GM12864 (cell line): ENCODE measurements at regions not wholly inside any gene's neighbourhood (a gene's known extent, or its start where the extent isn't known, plus 50 kb on each side); places are given as distances from the start of the nearest gene placed in this dataset.

Experiments
- DNase-seq: peaks from one replicate; pipeline ENCODE4 v3.0.0-alpha.2; 2011; ENCODE audit warnings: low read depth
- H3K4me3 ChIP-seq: 2 replicates; pipeline ENCODE4 v1.5.1; 2011; ENCODE audit warnings: mild to moderate bottlenecking, low read depth, low read length, control low read depth
- TF ChIP-seq, protein P1 (sequence below): IDR thresholded peaks from 2 replicates; pipeline ENCODE4 v1.5.1; 2011; ENCODE audit warnings: low read depth, mild to moderate bottlenecking, moderate library complexity, low read length, control low read depth, inconsistent platforms; ENCODE audit errors: missing control alignments

DNA sequence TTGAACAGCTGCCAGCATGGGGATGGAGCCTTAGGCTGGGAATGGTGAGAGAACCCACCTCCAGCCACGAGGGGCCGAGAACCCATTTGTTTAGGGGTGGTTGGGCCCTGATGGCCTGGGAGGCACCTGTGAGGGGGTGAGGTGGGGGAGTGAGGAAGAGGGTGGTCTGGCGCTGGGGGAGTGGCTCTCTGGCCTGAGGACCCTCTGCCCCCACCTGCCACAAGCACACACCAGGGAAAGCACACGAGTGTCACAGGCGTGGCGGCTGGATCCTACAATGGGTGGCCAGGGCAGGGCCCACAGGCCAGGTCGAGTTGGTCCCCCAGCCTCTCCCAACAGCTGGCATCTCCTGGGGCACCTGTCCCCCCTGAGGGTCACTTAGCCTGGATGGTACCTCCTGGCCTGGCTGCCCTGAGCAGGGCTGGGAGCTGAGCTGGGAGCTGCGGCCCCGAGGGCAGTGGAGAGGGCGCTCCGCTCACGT lies 340.5 kb downstream of the TMEM121 start:
- TF ChIP-seq, protein P1, sequence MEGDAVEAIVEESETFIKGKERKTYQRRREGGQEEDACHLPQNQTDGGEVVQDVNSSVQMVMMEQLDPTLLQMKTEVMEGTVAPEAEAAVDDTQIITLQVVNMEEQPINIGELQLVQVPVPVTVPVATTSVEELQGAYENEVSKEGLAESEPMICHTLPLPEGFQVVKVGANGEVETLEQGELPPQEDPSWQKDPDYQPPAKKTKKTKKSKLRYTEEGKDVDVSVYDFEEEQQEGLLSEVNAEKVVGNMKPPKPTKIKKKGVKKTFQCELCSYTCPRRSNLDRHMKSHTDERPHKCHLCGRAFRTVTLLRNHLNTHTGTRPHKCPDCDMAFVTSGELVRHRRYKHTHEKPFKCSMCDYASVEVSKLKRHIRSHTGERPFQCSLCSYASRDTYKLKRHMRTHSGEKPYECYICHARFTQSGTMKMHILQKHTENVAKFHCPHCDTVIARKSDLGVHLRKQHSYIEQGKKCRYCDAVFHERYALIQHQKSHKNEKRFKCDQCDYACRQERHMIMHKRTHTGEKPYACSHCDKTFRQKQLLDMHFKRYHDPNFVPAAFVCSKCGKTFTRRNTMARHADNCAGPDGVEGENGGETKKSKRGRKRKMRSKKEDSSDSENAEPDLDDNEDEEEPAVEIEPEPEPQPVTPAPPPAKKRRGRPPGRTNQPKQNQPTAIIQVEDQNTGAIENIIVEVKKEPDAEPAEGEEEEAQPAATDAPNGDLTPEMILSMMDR: no peak
- no peak for DNase-seq
- no peak overlapping the region for H3K4me3 ChIP-seq

DNA sequence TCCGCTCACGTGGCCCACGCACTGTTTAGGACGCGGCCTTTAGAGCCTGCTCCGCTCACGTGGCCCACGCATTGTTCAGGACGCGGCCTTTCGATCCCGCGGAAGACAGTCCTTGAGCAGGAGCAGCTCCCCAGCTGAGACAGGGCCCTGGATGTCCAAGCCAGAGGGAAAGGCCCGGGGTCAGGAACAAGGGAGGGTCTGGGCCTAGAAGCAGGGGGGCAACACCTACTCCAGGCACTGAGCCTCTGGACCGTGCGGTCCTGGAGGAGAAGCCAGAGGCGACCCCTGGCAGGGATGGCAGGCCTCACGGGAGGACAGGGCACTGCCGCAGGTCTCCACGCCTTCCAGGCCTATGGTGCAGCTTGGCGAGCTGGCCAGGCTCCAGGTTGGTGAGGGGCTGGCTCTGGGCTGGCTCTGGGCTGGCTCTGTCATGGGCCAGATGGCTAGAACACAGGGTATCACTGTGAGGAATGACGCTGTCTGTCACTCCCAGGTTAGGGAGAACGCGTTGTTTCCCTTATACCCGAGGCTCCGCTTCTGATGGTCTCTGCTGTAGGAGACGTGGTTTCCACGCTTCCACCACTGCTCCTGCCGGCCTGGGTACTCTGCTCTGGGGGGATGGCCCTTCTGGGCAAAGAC lies 341.7 kb downstream of the TMEM121 start:
- DNase-seq: no peak
- TF ChIP-seq, protein P1: no peak
- H3K4me3 ChIP-seq: no peak overlapping the region

DNA sequence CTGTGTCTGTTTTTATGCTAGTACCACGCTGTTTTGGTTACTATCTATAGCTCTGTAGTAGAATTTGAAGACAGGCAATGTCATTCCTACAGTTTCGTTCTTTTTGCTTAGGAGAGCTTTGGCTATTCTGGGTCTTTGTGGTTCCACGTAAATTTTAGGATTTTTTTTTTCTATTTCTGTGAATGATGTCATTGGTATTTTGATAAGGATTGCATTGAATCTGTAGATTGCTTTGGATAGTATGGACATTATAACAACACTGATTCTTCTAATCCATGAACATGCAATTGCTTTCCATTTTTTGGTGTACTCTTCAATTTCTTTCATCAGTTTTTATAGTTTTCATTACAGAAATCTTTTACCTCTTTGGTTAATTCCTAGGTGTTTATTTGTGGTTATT lies 345.2 kb downstream of the TMEM121 start:
- TF ChIP-seq, protein P1: no peak
- DNase-seq: no peak
- H3K4me3 ChIP-seq: no peak overlapping the region

DNA sequence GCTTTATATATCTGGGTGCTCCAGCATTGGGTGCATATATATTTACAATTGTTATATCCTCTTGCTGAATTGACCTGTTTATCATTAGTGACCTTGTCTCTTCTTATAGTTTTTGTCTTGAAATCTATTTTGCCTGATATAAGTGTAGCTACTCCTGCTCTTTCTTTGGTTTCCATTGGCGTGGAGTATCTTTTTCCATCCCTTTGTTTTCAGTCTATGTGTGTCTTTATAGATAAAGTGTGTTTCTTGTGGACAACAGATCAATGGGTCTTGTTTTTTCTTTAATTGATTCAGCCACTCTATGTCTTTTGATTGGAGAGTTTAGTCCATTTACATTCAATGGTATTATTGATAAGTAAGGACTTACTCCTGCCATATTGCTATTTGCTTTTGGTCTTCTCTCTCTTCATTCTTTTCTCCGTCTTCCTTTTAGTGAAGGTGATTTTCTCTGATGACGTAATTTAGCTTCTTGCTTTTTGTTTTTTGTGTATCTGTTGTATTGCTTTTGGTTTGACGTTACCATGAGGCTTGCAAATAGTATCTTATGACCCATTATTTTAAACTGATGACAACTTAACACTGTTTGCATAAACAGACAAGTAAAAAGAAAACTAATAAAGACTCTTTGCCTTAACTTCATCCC lies 347.6 kb downstream of the TMEM121 start:
- no peak for DNase-seq
- no peak overlapping the region for H3K4me3 ChIP-seq
- TF ChIP-seq, protein P1: no peak

DNA sequence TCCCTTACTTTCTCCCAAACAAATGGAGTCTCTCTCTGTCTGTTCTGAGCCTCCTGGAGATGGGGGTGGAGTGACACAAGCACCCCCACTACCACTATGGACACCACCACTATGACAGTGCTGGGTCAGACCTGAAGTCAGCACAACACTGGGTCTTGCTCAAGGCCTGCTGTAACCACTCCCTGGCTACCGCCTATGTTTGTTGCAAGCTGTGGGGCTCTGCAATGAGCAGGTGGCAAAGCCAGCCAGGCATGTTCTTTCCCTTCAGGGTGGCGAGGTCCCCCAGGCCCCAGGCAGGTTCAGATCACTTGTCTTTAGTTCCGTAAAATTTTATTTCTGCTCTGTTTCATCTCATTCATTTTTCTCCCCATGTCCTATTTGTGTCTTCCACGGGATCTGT lies 349.8 kb downstream of the TMEM121 start:
- no peak for DNase-seq
- TF ChIP-seq, protein P1: no peak
- H3K4me3 ChIP-seq: no peak overlapping the region

DNA sequence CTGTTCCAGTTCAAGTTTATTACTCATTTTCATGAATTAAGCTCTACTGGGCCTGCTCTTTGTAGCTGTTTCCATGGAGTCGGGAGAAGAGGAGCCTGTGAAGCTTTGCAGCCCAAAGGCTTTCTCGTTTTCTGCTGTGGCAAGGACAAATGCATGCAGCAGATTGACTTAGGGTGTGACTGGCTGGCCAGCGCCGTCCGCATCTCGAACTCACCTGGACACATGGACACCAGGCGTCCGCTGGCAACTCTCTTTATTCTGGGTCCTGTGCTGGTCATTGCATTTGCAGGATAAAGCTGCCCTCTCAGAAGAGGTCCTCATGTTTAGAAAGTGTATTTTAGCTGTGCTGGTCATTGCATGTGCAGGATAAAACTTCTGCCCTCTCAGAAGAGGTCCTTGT lies 350.4 kb downstream of the TMEM121 start:
- H3K4me3 ChIP-seq: no peak overlapping the region
- TF ChIP-seq, protein P1: no peak
- no peak for DNase-seq

DNA sequence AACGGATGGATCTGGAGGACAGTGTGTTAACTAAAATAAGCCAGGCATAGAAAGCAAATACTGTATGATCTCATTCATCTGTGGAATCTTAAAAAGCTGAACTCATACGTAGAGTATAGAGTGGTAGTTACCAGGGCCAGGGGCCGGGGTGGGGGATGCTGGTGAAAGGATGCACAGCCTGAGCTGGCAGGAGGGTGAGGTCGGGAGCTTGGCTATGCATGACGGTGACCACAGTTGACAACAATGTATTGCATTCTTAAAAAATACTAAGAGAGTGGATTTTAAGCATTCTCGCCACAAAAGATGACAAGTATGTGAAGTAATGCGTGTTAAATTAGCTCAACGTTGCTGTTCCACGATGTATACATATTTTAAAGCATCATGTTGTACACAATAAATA lies 351.3 kb downstream of the TMEM121 start:
- no peak for DNase-seq
- TF ChIP-seq, protein P1: no peak

More for the DNA sequence above, 351.3 kb downstream of the TMEM121 start:
- H3K4me3 ChIP-seq: no peak overlapping the region
